Stimulated activated CD8-positive, alpha-beta memory T cell treated with anti-CD3 and anti-CD28 coated beads, Interleukin-2, amount 100 ng/mL, for 48 hours (primary cell): ENCODE measurements at regions not wholly inside any gene's neighbourhood (a gene's known extent, or its start where the extent isn't known, plus 50 kb on each side); places are given as distances from the start of the nearest gene placed in this dataset.

Experiments used
- DNase-seq, 2 donors: peaks; one replicate each; pipeline ENCODE4 v3.0.0-alpha.2; 2020; ENCODE audit warnings: low read depth in 2 of 2

GRCh38 chr12:41981758-41982157, 162.9 kb downstream of the GXYLT1 start:
- no peak for DNase-seq

- DNase-seq: no peak
Observed at GRCh38 chr12:41981013-41981412, 163.7 kb downstream of the GXYLT1 start.

- no peak for DNase-seq
Observed at GRCh38 chr12:41980390-41980789, 164.3 kb downstream of the GXYLT1 start.

GRCh38 chr12:41979574-41979973, 165.1 kb downstream of the GXYLT1 start:
- no peak for DNase-seq

GRCh38 chr12:41972598-41972997, 172.1 kb downstream of the GXYLT1 start:
- DNase-seq: no peak

GRCh38 chr12:41972196-41972595, 172.5 kb downstream of the GXYLT1 start:
- DNase-seq: no peak

- no peak for DNase-seq
Observed at GRCh38 chr12:41970744-41971143, 173.9 kb downstream of the GXYLT1 start.

- DNase-seq: no peak
Observed at GRCh38 chr12:41968599-41968998, 176.1 kb downstream of the GXYLT1 start.

- DNase-seq: no peak
Observed at GRCh38 chr12:41967668-41968500, 176.8 kb downstream of the GXYLT1 start.

GRCh38 chr12:41966916-41967315, 177.8 kb downstream of the GXYLT1 start:
- DNase-seq: no peak

GRCh38 chr12:41966001-41966400, 178.7 kb downstream of the GXYLT1 start:
- DNase-seq: no peak

- DNase-seq: no peak
Observed at GRCh38 chr12:41963398-41963797, 181.3 kb downstream of the GXYLT1 start.

- no peak for DNase-seq
Observed at GRCh38 chr12:41962171-41962572, 182.5 kb downstream of the GXYLT1 start.

- no peak for DNase-seq
Observed at GRCh38 chr12:41959271-41959670, 185.4 kb downstream of the GXYLT1 start.

GRCh38 chr12:41956353-41956752, 188.3 kb downstream of the GXYLT1 start:
- DNase-seq: no peak

- no peak for DNase-seq
Observed at GRCh38 chr12:41950455-41950854, 194.2 kb downstream of the GXYLT1 start.

- DNase-seq: no peak
Observed at GRCh38 chr12:41946106-41946505, 198.6 kb downstream of the GXYLT1 start.

GRCh38 chr12:41944216-41944615, 200.5 kb downstream of the GXYLT1 start:
- DNase-seq: no peak

- DNase-seq: no peak
Observed at GRCh38 chr12:41943671-41944070, 201.0 kb downstream of the GXYLT1 start.

- DNase-seq: no peak
Observed at GRCh38 chr12:41942354-41942753, 202.3 kb downstream of the GXYLT1 start.

- DNase-seq: no peak
Observed at GRCh38 chr12:41941079-41941478, 203.6 kb downstream of the GXYLT1 start.

- no peak for DNase-seq
Observed at GRCh38 chr12:41940571-41940970, 204.1 kb downstream of the GXYLT1 start.

- no peak for DNase-seq
Observed at GRCh38 chr12:41936333-41936732, 208.3 kb downstream of the GXYLT1 start.

- no peak for DNase-seq
Observed at GRCh38 chr12:41935911-41936310, 208.8 kb downstream of the GXYLT1 start.
